H1 (cell line): ENCODE measurements at regions not wholly inside any gene's neighbourhood (a gene's known extent, or its start where the extent isn't known, plus 50 kb on each side); places are given as distances from the start of the nearest gene placed in this dataset.
"Not testable (repeated sequence)": the region's sequence is repeated elsewhere in the genome, so short reads cannot be mapped to it uniquely, and the experiment has no call there.

Experiments
- CTCF ChIA-PET: fragments of 300-600 bp; sonication (Branson Sonifier 250); formaldehyde crosslinking; loops from one replicate; lab custom pipeline; 2021; ENCODE audit not compliant: partially characterized antibody; lab: Charles Lee
- POLR2A ChIA-PET: fragments of 300-600 bp; sonication (Branson Sonifier 250); formaldehyde crosslinking; loops from one replicate; lab custom pipeline; 2021; ENCODE audit warnings: inconsistent platforms; ENCODE audit not compliant: partially characterized antibody; lab: Charles Lee
- DNase-seq, 2 experiments: peaks; one replicate each; pipeline versions ENCODE4 v3.0.0 to v3.0.0-alpha.2; 2010 to 2022; ENCODE audit warnings: low spot score in 2 of 2, low read depth in 1 of 2, mixed read lengths in 1 of 2
- FAIRE-seq: peaks from 2 replicates; lab custom pipeline; 2011; peaks lifted over from hg19 to GRCh38; lab: Jason Lieb, UNC
- H2AFZ ChIP-seq: 2 replicates; pipeline ENCODE4 v1.8.1; 2012; ENCODE audit warnings: low read length, inconsistent platforms
- H2AK5ac ChIP-seq: 2 replicates; pipeline ENCODE4 v1.6.1; 2013; ENCODE audit warnings: low read depth, low read length
- H2BK120ac ChIP-seq: replicated peaks from 2 replicates; pipeline ENCODE3; 2013; ENCODE audit warnings: low read depth, low read length, inconsistent platforms
- H2BK12ac ChIP-seq: 2 replicates; pipeline ENCODE4 v1.6.1; 2013; ENCODE audit warnings: low read depth, low read length
- H2BK15ac ChIP-seq: 2 replicates; pipeline ENCODE4 v1.6.1; 2013; ENCODE audit warnings: low read length
- H2BK20ac ChIP-seq: 2 replicates; pipeline ENCODE4 v1.6.1; 2013; ENCODE audit warnings: low read length
- H2BK5ac ChIP-seq: 2 replicates; pipeline ENCODE4 v1.6.1; 2013; ENCODE audit warnings: low read depth, low read length
- H3K14ac ChIP-seq: 2 replicates; pipeline ENCODE4 v1.6.1; 2013; ENCODE audit warnings: inconsistent platforms; ENCODE audit not compliant: insufficient read length
- H3K18ac ChIP-seq: 2 replicates; pipeline ENCODE4 v1.6.1; 2013; ENCODE audit warnings: low read length; ENCODE audit errors: extremely low read depth
- H3K23ac ChIP-seq: 2 replicates; pipeline ENCODE4 v1.6.1; 2013; ENCODE audit warnings: inconsistent platforms; ENCODE audit not compliant: insufficient read length
- H3K23me2 ChIP-seq: 2 replicates; pipeline ENCODE4 v1.6.1; 2013; ENCODE audit warnings: low read depth, low read length
- H3K27ac ChIP-seq: 2 replicates; pipeline ENCODE4 v1.6.1; 2011; ENCODE audit warnings: low read depth, low read length, inconsistent platforms
- H3K27me3 ChIP-seq, 4 experiments: replicated peaks in 1 of 4; 1 replicate in 1 of 4; 2 replicates in 3 of 4; pipeline versions ENCODE4 v1.6.1 to v1.8.1; 2011 to 2013; ENCODE audit warnings: low read length in 3 of 4, mild to moderate bottlenecking in 3 of 4, inconsistent platforms in 2 of 4, mixed read lengths in 2 of 4, moderate library complexity in 1 of 4; ENCODE audit not compliant: control insufficient read depth in 3 of 4, insufficient read depth in 3 of 4; ENCODE audit errors: extremely low read depth in 1 of 4
- H3K36me3 ChIP-seq, 4 experiments: 2 replicates each; pipeline versions ENCODE4 v1.6.1 to v1.8.1; 2011 to 2013; ENCODE audit warnings: mild to moderate bottlenecking in 4 of 4, low read length in 3 of 4, moderate library complexity in 2 of 4, control low read depth in 1 of 4, inconsistent platforms in 1 of 4; ENCODE audit not compliant: insufficient read depth in 4 of 4, control insufficient read depth in 2 of 4
- H3K4ac ChIP-seq: replicated peaks from 2 replicates; pipeline ENCODE3; 2013; ENCODE audit warnings: low read length, low read depth, mixed read lengths, inconsistent platforms; ENCODE audit not compliant: insufficient read length
- H3K4me1 ChIP-seq, 4 experiments: replicated peaks in 1 of 4; 1 replicate in 1 of 4; 2 replicates in 3 of 4; pipeline versions ENCODE4 v1.6.1 to v1.8.1; 2011 to 2013; ENCODE audit warnings: low read length in 3 of 4, inconsistent platforms in 2 of 4, mixed read lengths in 1 of 4; ENCODE audit not compliant: insufficient read depth in 4 of 4, control insufficient read depth in 3 of 4
- H3K4me2 ChIP-seq, 2 experiments: 2 replicates each; pipeline versions ENCODE4 v1.6.1 to v1.8.1; 2011 to 2013; ENCODE audit warnings: low read depth in 2 of 2, low read length in 2 of 2, control low read depth in 1 of 2, inconsistent platforms in 1 of 2, mild to moderate bottlenecking in 1 of 2; ENCODE audit not compliant: insufficient read depth in 1 of 2
- H3K4me3 ChIP-seq, 4 experiments: fragments of 200-600, 300-600 bp in 1 of 4; sonication (generic), shearing (Covaris generic), sonication (Bioruptor Twin) in 1 of 4; 2 replicates each; pipeline versions ENCODE4 v1.5.1 to v1.8.1; 2011 to 2016; ENCODE audit warnings: low read length in 4 of 4, low read depth in 3 of 4, control low read depth in 2 of 4, inconsistent platforms in 2 of 4, mild to moderate bottlenecking in 2 of 4, mixed read lengths in 1 of 4, moderate library complexity in 1 of 4; ENCODE audit not compliant: insufficient read depth in 2 of 4; ENCODE audit errors: extremely low read depth in 1 of 4
- H3K56ac ChIP-seq: replicated peaks from 2 replicates; pipeline ENCODE3; 2013; ENCODE audit warnings: low read depth, mild to moderate bottlenecking, mixed read lengths, low read length, inconsistent platforms; ENCODE audit not compliant: insufficient read length
- H3K79me1 ChIP-seq: 2 replicates; pipeline ENCODE4 v1.6.1; 2013; ENCODE audit warnings: low read depth, low read length, control low read depth
- H3K79me2 ChIP-seq, 2 experiments: 2 replicates each; pipeline versions ENCODE4 v1.6.1 to v1.8.1; 2012 to 2013; ENCODE audit warnings: low read length in 2 of 2, mild to moderate bottlenecking in 2 of 2, inconsistent platforms in 1 of 2; ENCODE audit not compliant: insufficient read depth in 2 of 2, control insufficient read depth in 1 of 2
- H3K9ac ChIP-seq, 4 experiments: replicated peaks in 1 of 4; 1 replicate in 1 of 4; 2 replicates in 3 of 4; pipeline versions ENCODE4 v1.6.1 to v1.8.1; 2011 to 2013; ENCODE audit warnings: low read depth in 3 of 4, low read length in 3 of 4, control low read depth in 2 of 4, mild to moderate bottlenecking in 2 of 4, moderate library complexity in 2 of 4, inconsistent platforms in 1 of 4; ENCODE audit errors: extremely low read depth in 1 of 4
- H3K9me3 ChIP-seq, 2 experiments: 2 replicates each; pipeline versions ENCODE4 v1.6.1 to v1.8.1; 2012 to 2013; ENCODE audit warnings: mild to moderate bottlenecking in 2 of 2, moderate library complexity in 2 of 2, control low read depth in 1 of 2, inconsistent platforms in 1 of 2, low read depth in 1 of 2, low read length in 1 of 2, mixed read lengths in 1 of 2; ENCODE audit not compliant: insufficient read depth in 2 of 2
- H4K20me1 ChIP-seq, 2 experiments: replicated peaks in 1 of 2; 2 replicates each; pipeline versions ENCODE3 to v1.8.1; 2011 to 2013; ENCODE audit warnings: inconsistent platforms in 2 of 2, low read length in 2 of 2, mild to moderate bottlenecking in 1 of 2; ENCODE audit not compliant: insufficient read depth in 2 of 2, control insufficient read depth in 1 of 2
- H4K5ac ChIP-seq: 2 replicates; pipeline ENCODE4 v1.6.1; 2013; ENCODE audit warnings: low read length, low read depth, mixed read lengths, inconsistent platforms; ENCODE audit not compliant: insufficient read length
- H4K8ac ChIP-seq: 2 replicates; pipeline ENCODE4 v1.8.0; 2013; ENCODE audit warnings: mild to moderate bottlenecking, moderate library complexity, low read length, inconsistent platforms; ENCODE audit not compliant: insufficient read depth; ENCODE audit errors: extremely low read depth
- H4K91ac ChIP-seq: replicated peaks from 2 replicates; pipeline ENCODE3; 2013; ENCODE audit warnings: low read length, mixed read lengths, inconsistent platforms; ENCODE audit not compliant: insufficient read length
- POU5F1 ChIP-seq: IDR thresholded peaks from 2 replicates; pipeline ENCODE4 v1.6.1; 2011; ENCODE audit warnings: low read depth, mild to moderate bottlenecking, low read length, moderate library complexity
- SIRT6 ChIP-seq: IDR thresholded peaks from one replicate; pipeline ENCODE4 v1.7.1; 2012; ENCODE audit warnings: low read length, inconsistent platforms
- TAF1 ChIP-seq: IDR thresholded peaks from 2 replicates; pipeline ENCODE4 v1.6.1; 2011; ENCODE audit warnings: mild to moderate bottlenecking, low read depth, low read length
- TAF7 ChIP-seq: optimal IDR thresholded peaks from 2 replicates; pipeline ENCODE3; 2011; ENCODE audit warnings: low read depth, mild to moderate bottlenecking, inconsistent platforms, low read length, moderate library complexity, borderline replicate concordance
- WGBS, 2 experiments: shearing (Covaris generic) in 1 of 2; methylation state at CpG; one replicate each; pipeline versions ENCODE4 v1.1.6 to v1.1.7; 2013 to 2015; ENCODE audit warnings: low lambda C conversion rate in 2 of 2, mixed read lengths in 2 of 2, inconsistent platforms in 1 of 2, low coverage in 1 of 2, missing lambda C conversion rate in 1 of 2; ENCODE audit not compliant: insufficient replicate concordance in 2 of 2, insufficient coverage in 1 of 2, insufficient read length in 1 of 2; ENCODE audit errors: extremely low coverage in 1 of 2, missing lambda C conversion rate in 1 of 2; 5-methylcytosine and 5-hydroxymethylcytosine counted together

- TF ChIP-seq TAF1 (no peak), TAF7 (no peak), POU5F1 (no peak), SIRT6 (no peak)
- TF ChIP-seq, all 59 proteins: peak for 0
Observed at GRCh38 chr20:43328697-43329096, 129.0 kb upstream of the SRSF6 start (continued).

GRCh38 chr20:43327234-43327633, 130.5 kb upstream of the SRSF6 start:
- H2BK15ac ChIP-seq, H4K8ac ChIP-seq, H3K18ac ChIP-seq, H3K56ac ChIP-seq, H3K23me2 ChIP-seq, H2AFZ ChIP-seq, H3K79me2 ChIP-seq, H3K4me3 ChIP-seq, H4K20me1 ChIP-seq, H3K23ac ChIP-seq, H3K9me3 ChIP-seq, H2BK12ac ChIP-seq, H2BK120ac ChIP-seq, FAIRE-seq, H2BK20ac ChIP-seq, H2BK5ac ChIP-seq, H3K79me1 ChIP-seq, H4K91ac ChIP-seq, H3K9ac ChIP-seq, H2AK5ac ChIP-seq, POLR2A ChIA-PET, DNase-seq, CTCF ChIA-PET, H3K27me3 ChIP-seq, H4K5ac ChIP-seq, H3K4me1 ChIP-seq, H3K4me2 ChIP-seq, H3K4ac ChIP-seq, H3K14ac ChIP-seq, H3K27ac ChIP-seq, H3K36me3 ChIP-seq: not testable (repeated sequence)
- WGBS, 2 experiments, result 89% methylated on average over 4 of the region's 4 CpGs; no CpG with 5 or more reads in 1 of the 2 experiments
